Neuronal stem cell (in vitro differentiated cells): ENCODE measurements at regions not wholly inside any gene's neighbourhood (a gene's known extent, or its start where the extent isn't known, plus 50 kb on each side); places are given as distances from the start of the nearest gene placed in this dataset.

Experiments
- DNase-seq: peaks from one replicate; pipeline ENCODE4 v3.0.0-alpha.2; 2013; ENCODE audit warnings: low spot score
- H2AFZ ChIP-seq: one replicate; pipeline ENCODE4 v1.6.1; 2013; ENCODE audit warnings: mild to moderate bottlenecking, low read length, inconsistent platforms
- H2AK5ac ChIP-seq: 2 replicates; pipeline ENCODE4 v1.6.1; 2013; ENCODE audit warnings: low read depth, mild to moderate bottlenecking, inconsistent platforms, low read length, moderate library complexity, mixed read lengths
- H2BK120ac ChIP-seq: 2 replicates; pipeline ENCODE4 v1.6.1; 2013; ENCODE audit warnings: low read depth, mild to moderate bottlenecking, inconsistent platforms, low read length, moderate library complexity, mixed read lengths
- H2BK12ac ChIP-seq: one replicate; pipeline ENCODE4 v1.6.1; 2013; ENCODE audit warnings: low read length, inconsistent platforms
- H2BK15ac ChIP-seq: 2 replicates; pipeline ENCODE4 v1.6.1; 2013; ENCODE audit warnings: mild to moderate bottlenecking, low read length, inconsistent platforms, mixed read lengths
- H2BK5ac ChIP-seq: one replicate; pipeline ENCODE4 v1.6.1; 2013; ENCODE audit warnings: inconsistent platforms, mild to moderate bottlenecking, low read length, moderate library complexity
- H3K14ac ChIP-seq: one replicate; pipeline ENCODE4 v1.6.1; 2013; ENCODE audit warnings: low read length, inconsistent platforms
- H3K18ac ChIP-seq: 2 replicates; pipeline ENCODE4 v1.6.1; 2013; ENCODE audit warnings: low read length, inconsistent platforms
- H3K23ac ChIP-seq: 2 replicates; pipeline ENCODE4 v1.6.1; 2013; ENCODE audit warnings: low read depth, mild to moderate bottlenecking, mixed read lengths, low read length, inconsistent platforms; ENCODE audit not compliant: poor library complexity
- H3K27ac ChIP-seq: replicated peaks from 3 replicates; pipeline ENCODE4 v1.5.1; 2013; ENCODE audit warnings: low read length, inconsistent platforms
- H3K27me3 ChIP-seq, 3 experiments: 2 replicates each; pipeline ENCODE4 v1.6.1; 2013; ENCODE audit warnings: low read length in 3 of 3, mild to moderate bottlenecking in 2 of 3, inconsistent platforms in 1 of 3, low read depth in 1 of 3, mixed read lengths in 1 of 3, moderate library complexity in 1 of 3; ENCODE audit not compliant: control insufficient read depth in 3 of 3, insufficient read depth in 3 of 3
- H3K36me3 ChIP-seq, 2 donors: replicated peaks in 1 of 2; 2 replicates each; pipeline ENCODE4 v1.6.1; 2013; ENCODE audit warnings: low read length in 2 of 2; ENCODE audit not compliant: control insufficient read depth in 2 of 2, insufficient read depth in 2 of 2
- H3K4ac ChIP-seq: 2 replicates; pipeline ENCODE4 v1.6.1; 2013; ENCODE audit warnings: inconsistent platforms, mild to moderate bottlenecking, low read length, moderate library complexity
- H3K4me1 ChIP-seq, 2 donors: 1 replicate in 1 of 2; 2 replicates in 1 of 2; pipeline ENCODE4 v1.6.1; 2013; ENCODE audit warnings: low read length in 2 of 2, low read depth in 1 of 2; ENCODE audit not compliant: control insufficient read depth in 2 of 2, insufficient read depth in 1 of 2
- H3K4me2 ChIP-seq: one replicate; pipeline ENCODE4 v1.6.1; 2013; ENCODE audit warnings: mild to moderate bottlenecking, low read length, inconsistent platforms; ENCODE audit not compliant: insufficient read depth, poor library complexity, severe bottlenecking
- H3K4me3 ChIP-seq, 2 donors: 2 replicates each; pipeline ENCODE4 v1.5.1; 2013; ENCODE audit warnings: low read length in 2 of 2, mild to moderate bottlenecking in 2 of 2, inconsistent platforms in 1 of 2, moderate library complexity in 1 of 2
- H3K79me1 ChIP-seq: one replicate; pipeline ENCODE4 v1.6.1; 2013; ENCODE audit warnings: low read depth, mild to moderate bottlenecking, inconsistent platforms, low read length, moderate library complexity
- H3K9ac ChIP-seq: one replicate; pipeline ENCODE4 v1.6.1; 2013; ENCODE audit warnings: mild to moderate bottlenecking, low read depth, low read length, inconsistent platforms; ENCODE audit not compliant: poor library complexity
- H3K9me3 ChIP-seq, 2 donors: replicated peaks in 1 of 2; 2 replicates each; pipeline versions ENCODE3 to v1.6.1; 2013; ENCODE audit warnings: low read length in 2 of 2, mild to moderate bottlenecking in 2 of 2, inconsistent platforms in 1 of 2, low read depth in 1 of 2, mixed read lengths in 1 of 2, moderate library complexity in 1 of 2; ENCODE audit not compliant: control insufficient read depth in 2 of 2, insufficient read depth in 1 of 2
- H4K8ac ChIP-seq: one replicate; pipeline ENCODE4 v1.6.1; 2013; ENCODE audit warnings: low read depth, mild to moderate bottlenecking, inconsistent platforms, low read length, moderate library complexity
- H4K91ac ChIP-seq: one replicate; pipeline ENCODE4 v1.6.1; 2013; ENCODE audit warnings: low read length, low read depth, mild to moderate bottlenecking, inconsistent platforms; ENCODE audit not compliant: poor library complexity
- WGBS, 2 donors: extraction: QIAGEN DNeasy Blood & Tissue Kit; methylation state at CpG; one replicate each; pipeline ENCODE4 v1.1.7; 2013; ENCODE audit warnings: missing lambda C conversion rate in 2 of 2, mixed read lengths in 1 of 2; ENCODE audit not compliant: insufficient read length in 2 of 2, insufficient replicate concordance in 1 of 2; ENCODE audit errors: extremely low coverage in 2 of 2; 5-methylcytosine and 5-hydroxymethylcytosine counted together

GRCh38 chr15:70279096-70279495 is 181.4 kb upstream of the TLE3 start:
- Histone ChIP-seq H2AK5ac (no peak overlapping the region), H3K79me1 (no peaks in the 10 kb centered on the region), H2AFZ (no peak overlapping the region), H2BK12ac (no peak overlapping the region), H3K4me3 (no peak overlapping the region), H3K4me1 (peaks cover 0 to 2% of the 10 kb centered on the region in 2 donors), H3K14ac (no peak overlapping the region), H3K4ac (no peak overlapping the region), H3K9me3 (no peaks in the 10 kb centered on the region), H2BK15ac (no peak overlapping the region), H3K18ac (no peak overlapping the region), H2BK120ac (no peak overlapping the region), H2BK5ac (no peak overlapping the region), H3K27ac (no peak overlapping the region), H3K23ac (no peak overlapping the region), H3K9ac (no peak overlapping the region), H3K4me2 (no peak overlapping the region), H4K91ac (no peak overlapping the region), H4K8ac (no peak overlapping the region), H3K36me3 (no peaks in the 10 kb centered on the region), H3K27me3 (peaks cover 0 to 2% (median 0%) of the 10 kb centered on the region in 3 experiments)
- no peak for DNase-seq
- WGBS, 2 donors, result no CpG with 5 or more reads among the region's 6 CpGs

DNA sequence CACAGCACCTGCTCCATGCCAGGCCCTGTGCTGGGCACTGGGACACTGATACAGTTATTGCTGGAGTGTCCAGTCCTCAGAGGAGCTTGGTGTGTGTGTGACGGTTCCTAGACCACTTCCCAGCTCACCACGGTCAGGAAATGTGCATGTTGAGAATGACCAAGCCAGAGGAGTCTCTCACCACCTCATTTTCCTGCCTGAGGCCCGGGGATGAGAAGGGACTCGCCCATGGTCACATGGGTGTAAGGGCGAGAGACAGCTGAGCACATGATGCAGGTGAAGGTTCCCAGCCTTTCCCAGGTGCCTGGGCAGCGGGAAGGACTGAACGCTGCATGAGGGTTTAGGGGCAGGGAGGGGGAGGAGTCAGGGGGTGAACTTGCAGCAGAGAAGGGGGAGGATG is 180.9 kb upstream of the TLE3 start:
- no peak for DNase-seq
- Histone ChIP-seq H3K36me3 (no peaks in the 10 kb centered on the region), H3K23ac (no peak overlapping the region), H3K4me1 (peaks cover 0 to 2% of the 10 kb centered on the region in 2 donors), H3K4me3 (no peak overlapping the region), H3K4me2 (no peak overlapping the region), H2BK12ac (no peak overlapping the region), H3K27me3 (peaks cover 0 to 2% (median 0%) of the 10 kb centered on the region in 3 experiments), H4K91ac (no peak overlapping the region), H3K4ac (no peak overlapping the region), H4K8ac (no peak overlapping the region), H2AK5ac (peak overlapping the region; percentile 74), H3K27ac (no peak overlapping the region), H3K14ac (peak overlapping the region; percentile 65), H3K79me1 (no peaks in the 10 kb centered on the region), H2BK15ac (no peak overlapping the region), H2BK120ac (no peak overlapping the region), H3K9ac (no peak overlapping the region), H2AFZ (no peak overlapping the region), H3K9me3 (no peaks in the 10 kb centered on the region), H2BK5ac (peak overlapping the region; percentile 7), H3K18ac (peak overlapping the region; percentile 41)
- no CpG with 5 or more reads among the region's 7 CpGs for WGBS, 2 donors

- Histone ChIP-seq H3K9ac (no peak overlapping the region), H2AK5ac (no peak overlapping the region), H3K4me1 (peaks cover 0 to 2% of the 10 kb centered on the region in 2 donors), H2BK5ac (no peak overlapping the region), H3K27me3 (peaks cover 0 to 2% (median 0%) of the 10 kb centered on the region in 3 experiments), H2AFZ (no peak overlapping the region), H2BK120ac (no peak overlapping the region), H2BK15ac (no peak overlapping the region), H4K91ac (no peak overlapping the region), H2BK12ac (no peak overlapping the region), H4K8ac (no peak overlapping the region), H3K18ac (no peak overlapping the region), H3K36me3 (no peaks in the 10 kb centered on the region), H3K79me1 (no peaks in the 10 kb centered on the region), H3K4me3 (no peak overlapping the region), H3K14ac (no peak overlapping the region), H3K4ac (no peak overlapping the region), H3K27ac (no peak overlapping the region), H3K23ac (no peak overlapping the region), H3K9me3 (no peaks in the 10 kb centered on the region), H3K4me2 (no peak overlapping the region)
- WGBS, 2 donors, result no CpG with 5 or more reads among the region's 8 CpGs
- no peak for DNase-seq
Measured at GRCh38 chr15:70277556-70277955, 179.8 kb upstream of the TLE3 start.

DNA sequence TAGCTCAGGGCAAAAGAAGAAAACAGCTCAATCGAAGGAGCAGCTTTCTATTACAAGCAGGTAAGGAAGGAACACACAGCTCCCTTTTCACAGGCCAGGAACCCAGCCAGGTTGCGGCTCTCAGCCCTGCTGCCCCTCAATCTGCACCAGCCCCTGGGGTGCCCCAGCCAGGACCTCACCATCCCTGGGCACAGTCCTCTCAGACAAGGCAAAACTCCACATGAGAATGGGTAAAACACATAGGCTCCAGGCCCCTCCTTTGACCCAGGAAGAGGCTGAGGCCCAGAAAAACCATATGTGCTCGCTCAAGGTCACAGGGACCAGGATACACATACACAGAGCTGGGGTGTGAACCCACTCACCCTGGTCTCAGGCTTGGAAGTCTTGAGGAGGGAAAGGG is 178.7 kb upstream of the TLE3 start:
- Histone ChIP-seq H3K27ac (no peak overlapping the region), H3K4me3 (no peak overlapping the region), H2BK5ac (no peak overlapping the region), H3K4ac (no peak overlapping the region), H4K8ac (no peak overlapping the region), H3K4me1 (peaks cover 0 to 8% of the 10 kb centered on the region in 2 donors), H2BK12ac (no peak overlapping the region), H3K4me2 (no peak overlapping the region), H3K27me3 (peaks cover 0 to 2% (median 0%) of the 10 kb centered on the region in 3 experiments), H3K18ac (peak overlapping the region; percentile 15), H2BK15ac (no peak overlapping the region), H3K9me3 (no peaks in the 10 kb centered on the region), H4K91ac (no peak overlapping the region), H3K23ac (no peak overlapping the region), H2AK5ac (no peak overlapping the region), H3K79me1 (no peaks in the 10 kb centered on the region), H3K36me3 (no peaks in the 10 kb centered on the region), H2AFZ (no peak overlapping the region), H3K9ac (no peak overlapping the region), H2BK120ac (no peak overlapping the region), H3K14ac (no peak overlapping the region)
- no peak for DNase-seq
- WGBS, 2 donors, result no CpG with 5 or more reads among the region's 3 CpGs
